HL-60 (cell line): ENCODE measurements at regions not wholly inside any gene's neighbourhood (a gene's known extent, or its start where the extent isn't known, plus 50 kb on each side); places are given as distances from the start of the nearest gene placed in this dataset.

Source experiments
- DNase-seq, 2 experiments: peaks; one replicate each; pipeline ENCODE4 v3.0.0-alpha.2; 2010 to 2020; ENCODE audit warnings: low read depth in 1 of 2, low spot score in 1 of 2
- H3K27ac ChIP-seq: fragments of 250-450 bp; sonication (Bioruptor Pico); replicated peaks from 2 replicates; pipeline ENCODE4 v1.5.1; 2020; ENCODE audit warnings: mild to moderate bottlenecking, moderate library complexity
- H3K27me3 ChIP-seq: fragments of 250-450 bp; sonication (Bioruptor Pico); 2 replicates; pipeline ENCODE4 v1.5.1; 2021; ENCODE audit warnings: mild to moderate bottlenecking, moderate library complexity; ENCODE audit not compliant: insufficient read depth, poor library complexity, severe bottlenecking
- H3K4me3 ChIP-seq: replicated peaks from 2 replicates; pipeline ENCODE4 v1.5.1; 2011; ENCODE audit warnings: mild to moderate bottlenecking, control low read depth, low read length; ENCODE audit not compliant: insufficient read depth
- GABPA ChIP-seq: IDR thresholded peaks from 2 replicates; pipeline ENCODE4 v1.6.1; 2012; ENCODE audit warnings: low read depth
- POLR2AphosphoS5 ChIP-seq: IDR thresholded peaks from 2 replicates; pipeline ENCODE4 v1.6.1; 2012; ENCODE audit warnings: low read depth
- SPI1 ChIP-seq: IDR thresholded peaks from 2 replicates; pipeline ENCODE4 v1.6.1; 2012; ENCODE audit warnings: low read depth, mild to moderate bottlenecking, borderline replicate concordance
- TF ChIP-seq, protein P1 (sequence below): IDR thresholded peaks from one replicate; pipeline ENCODE4 v1.5.1; 2011; ENCODE audit warnings: low read length, control low read depth, inconsistent platforms; ENCODE audit not compliant: insufficient read depth
- TF ChIP-seq, protein P2 (sequence below): IDR thresholded peaks from 2 replicates; pipeline ENCODE4 v1.6.1; 2012; ENCODE audit warnings: low read depth; ENCODE audit not compliant: insufficient replicate concordance

DNA sequence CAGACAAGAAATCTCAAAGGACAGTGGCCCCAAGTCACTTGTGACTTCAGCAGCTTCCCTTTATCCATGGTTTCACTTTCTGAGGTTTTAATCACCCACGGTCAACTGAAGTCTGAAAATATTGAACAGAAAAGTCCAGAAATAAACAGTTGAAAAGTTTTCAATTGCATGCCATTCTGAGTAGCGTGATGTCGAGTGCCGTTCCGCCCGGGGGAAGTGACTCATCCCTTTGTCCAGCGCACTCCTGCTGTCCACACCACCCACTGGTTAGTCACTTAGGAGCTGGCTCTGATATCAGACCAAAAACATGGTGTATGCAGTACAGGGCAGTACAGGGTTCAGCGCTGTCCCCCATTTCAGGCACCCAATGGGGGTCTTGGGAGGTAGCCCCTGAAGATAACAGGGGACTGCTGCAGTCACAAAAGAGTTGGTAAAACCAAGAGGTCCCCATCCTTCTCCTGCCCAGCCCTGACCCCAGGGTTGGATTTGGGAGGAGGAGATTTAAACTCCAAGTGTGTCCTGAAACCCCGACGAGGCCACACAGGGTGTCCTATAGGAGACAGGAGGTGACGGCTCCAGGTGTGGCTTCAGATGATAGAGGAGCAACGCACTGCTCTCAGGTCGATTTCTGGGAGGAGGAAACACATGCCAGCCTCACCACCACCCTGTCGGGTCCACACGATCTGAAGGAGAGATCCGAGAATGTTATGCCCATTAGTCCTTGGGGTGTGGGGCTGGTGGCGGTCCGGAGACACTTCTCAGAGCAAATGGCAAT is 390.1 kb downstream of the CTTN start:
- TF ChIP-seq, protein P1, sequence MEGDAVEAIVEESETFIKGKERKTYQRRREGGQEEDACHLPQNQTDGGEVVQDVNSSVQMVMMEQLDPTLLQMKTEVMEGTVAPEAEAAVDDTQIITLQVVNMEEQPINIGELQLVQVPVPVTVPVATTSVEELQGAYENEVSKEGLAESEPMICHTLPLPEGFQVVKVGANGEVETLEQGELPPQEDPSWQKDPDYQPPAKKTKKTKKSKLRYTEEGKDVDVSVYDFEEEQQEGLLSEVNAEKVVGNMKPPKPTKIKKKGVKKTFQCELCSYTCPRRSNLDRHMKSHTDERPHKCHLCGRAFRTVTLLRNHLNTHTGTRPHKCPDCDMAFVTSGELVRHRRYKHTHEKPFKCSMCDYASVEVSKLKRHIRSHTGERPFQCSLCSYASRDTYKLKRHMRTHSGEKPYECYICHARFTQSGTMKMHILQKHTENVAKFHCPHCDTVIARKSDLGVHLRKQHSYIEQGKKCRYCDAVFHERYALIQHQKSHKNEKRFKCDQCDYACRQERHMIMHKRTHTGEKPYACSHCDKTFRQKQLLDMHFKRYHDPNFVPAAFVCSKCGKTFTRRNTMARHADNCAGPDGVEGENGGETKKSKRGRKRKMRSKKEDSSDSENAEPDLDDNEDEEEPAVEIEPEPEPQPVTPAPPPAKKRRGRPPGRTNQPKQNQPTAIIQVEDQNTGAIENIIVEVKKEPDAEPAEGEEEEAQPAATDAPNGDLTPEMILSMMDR = no peak
- TF ChIP-seq, protein P2, sequence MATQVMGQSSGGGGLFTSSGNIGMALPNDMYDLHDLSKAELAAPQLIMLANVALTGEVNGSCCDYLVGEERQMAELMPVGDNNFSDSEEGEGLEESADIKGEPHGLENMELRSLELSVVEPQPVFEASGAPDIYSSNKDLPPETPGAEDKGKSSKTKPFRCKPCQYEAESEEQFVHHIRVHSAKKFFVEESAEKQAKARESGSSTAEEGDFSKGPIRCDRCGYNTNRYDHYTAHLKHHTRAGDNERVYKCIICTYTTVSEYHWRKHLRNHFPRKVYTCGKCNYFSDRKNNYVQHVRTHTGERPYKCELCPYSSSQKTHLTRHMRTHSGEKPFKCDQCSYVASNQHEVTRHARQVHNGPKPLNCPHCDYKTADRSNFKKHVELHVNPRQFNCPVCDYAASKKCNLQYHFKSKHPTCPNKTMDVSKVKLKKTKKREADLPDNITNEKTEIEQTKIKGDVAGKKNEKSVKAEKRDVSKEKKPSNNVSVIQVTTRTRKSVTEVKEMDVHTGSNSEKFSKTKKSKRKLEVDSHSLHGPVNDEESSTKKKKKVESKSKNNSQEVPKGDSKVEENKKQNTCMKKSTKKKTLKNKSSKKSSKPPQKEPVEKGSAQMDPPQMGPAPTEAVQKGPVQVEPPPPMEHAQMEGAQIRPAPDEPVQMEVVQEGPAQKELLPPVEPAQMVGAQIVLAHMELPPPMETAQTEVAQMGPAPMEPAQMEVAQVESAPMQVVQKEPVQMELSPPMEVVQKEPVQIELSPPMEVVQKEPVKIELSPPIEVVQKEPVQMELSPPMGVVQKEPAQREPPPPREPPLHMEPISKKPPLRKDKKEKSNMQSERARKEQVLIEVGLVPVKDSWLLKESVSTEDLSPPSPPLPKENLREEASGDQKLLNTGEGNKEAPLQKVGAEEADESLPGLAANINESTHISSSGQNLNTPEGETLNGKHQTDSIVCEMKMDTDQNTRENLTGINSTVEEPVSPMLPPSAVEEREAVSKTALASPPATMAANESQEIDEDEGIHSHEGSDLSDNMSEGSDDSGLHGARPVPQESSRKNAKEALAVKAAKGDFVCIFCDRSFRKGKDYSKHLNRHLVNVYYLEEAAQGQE = no peak
- TF ChIP-seq POLR2AphosphoS5 (no peak), SPI1 (no peak), GABPA (no peak)
- Histone ChIP-seq H3K4me3 (no peak overlapping the region), H3K27me3 (no peaks in the 10 kb centered on the region), H3K27ac (no peak overlapping the region)
- no peak for DNase-seq

GRCh38 chr11:70790671-70791300 is 392.5 kb downstream of the CTTN start:
- DNase-seq = no peak

DNA sequence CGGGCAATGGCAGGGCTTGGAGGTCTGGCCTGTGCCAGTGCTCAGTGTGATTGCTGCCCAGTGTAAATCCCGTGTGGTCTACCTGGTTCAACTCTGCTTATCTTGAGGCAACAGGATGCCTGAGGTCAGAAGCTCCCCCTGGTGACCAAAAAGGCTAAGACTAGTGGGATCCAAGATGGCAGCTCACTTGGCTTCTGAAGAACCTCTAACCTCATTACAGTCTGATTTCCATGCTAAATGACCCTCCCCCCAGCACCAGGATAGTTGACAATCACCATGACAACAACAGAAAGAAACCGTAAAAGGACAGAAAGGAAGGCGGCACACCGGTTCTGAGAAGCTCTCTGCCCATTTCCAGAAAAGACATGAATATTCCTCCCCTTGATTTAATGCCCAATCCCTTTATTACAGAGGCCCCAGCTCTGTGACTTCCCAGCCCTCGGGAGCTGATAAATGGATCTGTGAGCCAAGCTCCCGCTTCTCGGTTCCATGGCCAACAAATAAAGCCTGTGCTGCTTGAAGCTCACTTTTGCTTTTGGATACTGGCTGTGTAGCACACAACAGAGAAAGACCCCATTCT is 398.4 kb downstream of the CTTN start:
- no peak overlapping the region for H3K4me3 ChIP-seq
- H3K27me3 ChIP-seq = no peaks in the 10 kb centered on the region
- no peak for DNase-seq
- TF ChIP-seq SPI1 (no peak), POLR2AphosphoS5 (no peak), GABPA (no peak)
- TF ChIP-seq, protein P1 = no peak
- TF ChIP-seq, protein P2 = no peak
- H3K27ac ChIP-seq = no peak overlapping the region

More at GRCh38 chr11:70790671-70791300, 392.5 kb downstream of the CTTN start:
- Histone ChIP-seq H3K4me3 (no peak overlapping the region), H3K27ac (no peak overlapping the region), H3K27me3 (no peaks in the 10 kb centered on the region)
- TF ChIP-seq, protein P2 = no peak
- TF ChIP-seq POLR2AphosphoS5 = no peak
- TF ChIP-seq GABPA = no peak
